ENCODE measurements at regions not wholly inside any gene's neighbourhood (a gene's known extent, or its start where the extent isn't known, plus 50 kb on each side); places are given as distances from the start of the nearest gene placed in this dataset.

- Histone ChIP-seq H3K27me3 (ENCODE audit: insufficient read depth, low read length) (no peaks in the 10 kb centered on the region; the same call in 1 of the 2 replicates), H3K9me3 (ENCODE audit: insufficient read depth, low read depth, low read length) (no peaks in the 10 kb centered on the region), H3K9ac (ENCODE audit: low read depth, low read length) (no peak overlapping the region), H3K4me1 (ENCODE audit: insufficient read depth, low read length) (peaks cover 11% of the 10 kb centered on the region), H3K36me3 (ENCODE audit: insufficient read depth, low read length) (no peaks in the 10 kb centered on the region), H3K4me3 (ENCODE audit: low read length) (no peak overlapping the region), H3K27ac (ENCODE audit: low read depth, low read length) (no peak overlapping the region)
- WGBS, result 76% methylated on average over 1 of the region's 1 CpG
Measured at GRCh38 chr13:99835442-99835841, 136.1 kb downstream of the ZIC5 start.

GRCh38 chr13:99834246-99834645, 137.3 kb downstream of the ZIC5 start:
- Histone ChIP-seq H3K9me3 (ENCODE audit: insufficient read depth, low read depth, low read length) (no peaks in the 10 kb centered on the region), H3K36me3 (ENCODE audit: insufficient read depth, low read length) (no peaks in the 10 kb centered on the region), H3K27ac (ENCODE audit: low read depth, low read length) (no peak overlapping the region), H3K9ac (ENCODE audit: low read depth, low read length) (no peak overlapping the region), H3K4me1 (ENCODE audit: insufficient read depth, low read length) (peaks cover 11% of the 10 kb centered on the region), H3K27me3 (ENCODE audit: insufficient read depth, low read length) (no peaks in the 10 kb centered on the region; the same call in 1 of the 2 replicates), H3K4me3 (ENCODE audit: low read length) (no peak overlapping the region)
- 89% methylated on average over 3 of the region's 3 CpGs for WGBS

- H3K27ac ChIP-seq (ENCODE audit: low read depth, low read length), result no peak overlapping the region
- H3K27me3 ChIP-seq (ENCODE audit: insufficient read depth, low read length), result no peaks in the 10 kb centered on the region; the same call in 1 of the 2 replicates
- peaks cover 11% of the 10 kb centered on the region for H3K4me1 ChIP-seq (ENCODE audit: insufficient read depth, low read length)
- no peak overlapping the region for H3K9ac ChIP-seq (ENCODE audit: low read depth, low read length)
- 90% methylated on average over 1 of the region's 1 CpG for WGBS
- no peaks in the 10 kb centered on the region for H3K9me3 ChIP-seq (ENCODE audit: insufficient read depth, low read depth, low read length)
- no peak overlapping the region for H3K4me3 ChIP-seq (ENCODE audit: low read length)
- H3K36me3 ChIP-seq (ENCODE audit: insufficient read depth, low read length), result no peaks in the 10 kb centered on the region
Measured at GRCh38 chr13:99832347-99832746, 139.2 kb downstream of the ZIC5 start.

GRCh38 chr13:99830931-99831330, 140.6 kb downstream of the ZIC5 start:
- no peak overlapping the region for H3K27ac ChIP-seq (ENCODE audit: low read depth, low read length)
- H3K9ac ChIP-seq (ENCODE audit: low read depth, low read length), result no peak overlapping the region
- no peaks in the 10 kb centered on the region for H3K27me3 ChIP-seq (ENCODE audit: insufficient read depth, low read length)
- no peak overlapping the region for H3K4me3 ChIP-seq (ENCODE audit: low read length)
- H3K4me1 ChIP-seq (ENCODE audit: insufficient read depth, low read length), result peaks cover 11% of the 10 kb centered on the region
- WGBS, result 81% methylated on average over 3 of the region's 3 CpGs
- H3K9me3 ChIP-seq (ENCODE audit: insufficient read depth, low read depth, low read length), result no peaks in the 10 kb centered on the region
- no peaks in the 10 kb centered on the region for H3K36me3 ChIP-seq (ENCODE audit: insufficient read depth, low read length)

DNA sequence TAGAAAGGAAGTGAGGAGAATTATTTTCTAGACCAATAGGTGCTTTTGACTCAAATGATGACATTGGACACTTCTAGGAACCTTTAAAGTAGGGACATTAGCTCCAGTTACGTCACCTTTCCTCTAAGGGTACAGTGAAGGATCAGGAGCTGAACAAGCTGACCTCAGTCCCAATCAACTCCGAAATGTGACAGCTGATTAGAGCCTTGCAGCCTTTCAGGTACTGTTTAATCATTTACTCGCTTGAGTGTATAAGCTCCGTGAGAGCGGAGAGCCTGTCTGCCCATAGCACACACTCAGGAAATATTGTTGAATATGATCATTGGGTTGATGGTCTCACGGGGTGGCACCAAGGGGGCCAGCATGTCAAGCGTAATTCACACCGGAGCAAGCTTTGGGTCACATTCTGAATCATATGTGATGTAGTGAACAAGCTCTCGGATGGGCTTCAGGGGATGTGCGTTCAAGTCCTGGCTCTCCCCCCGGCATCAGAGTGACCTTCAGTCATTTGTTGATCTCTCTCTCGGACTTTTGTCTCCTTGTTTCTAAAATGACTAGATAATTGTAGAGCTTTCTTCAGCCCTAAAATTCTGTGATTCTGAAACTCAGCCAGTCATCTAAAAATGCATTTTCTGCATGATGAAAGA, 141.9 kb downstream of the ZIC5 start:
- 95% methylated on average over 12 of the region's 12 CpGs for whole genome bisulfite sequencing
- Histone ChIP-seq H3K4me1 (ENCODE audit: insufficient read depth, low read length) (peaks cover 6% of the 10 kb centered on the region), H3K36me3 (ENCODE audit: insufficient read depth, low read length) (no peaks in the 10 kb centered on the region), H3K9me3 (ENCODE audit: insufficient read depth, low read depth, low read length) (no peaks in the 10 kb centered on the region), H3K27me3 (ENCODE audit: insufficient read depth, low read length) (no peaks in the 10 kb centered on the region), H3K27ac (ENCODE audit: low read depth, low read length) (no peak overlapping the region), H3K9ac (ENCODE audit: low read depth, low read length) (no peak overlapping the region), H3K4me3 (ENCODE audit: low read length) (no peak overlapping the region)

DNA sequence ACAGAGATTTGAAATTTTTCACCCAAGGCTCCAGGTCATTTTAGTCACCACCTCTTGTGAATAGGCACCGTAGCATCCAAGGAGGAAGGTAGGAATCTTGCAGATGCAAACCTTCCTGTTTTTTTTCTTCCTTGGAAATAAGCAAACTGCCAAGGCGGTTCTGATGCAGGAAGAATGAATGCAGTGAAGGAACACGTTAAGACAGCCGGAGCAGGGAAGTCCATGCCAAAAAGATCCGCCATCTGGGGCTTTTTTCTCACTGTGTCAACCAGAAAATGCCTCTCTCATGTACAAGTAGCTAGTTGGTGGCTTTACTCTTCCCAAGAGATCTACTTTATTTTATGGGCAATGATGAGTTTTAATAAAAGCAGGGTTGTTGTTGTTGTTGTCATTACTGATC, 142.4 kb downstream of the ZIC5 start:
- Histone ChIP-seq H3K27ac (ENCODE audit: low read depth, low read length) (no peak overlapping the region), H3K4me1 (ENCODE audit: insufficient read depth, low read length) (peaks cover 6% of the 10 kb centered on the region), H3K27me3 (ENCODE audit: insufficient read depth, low read length) (no peaks in the 10 kb centered on the region), H3K9ac (ENCODE audit: low read depth, low read length) (no peak overlapping the region), H3K4me3 (ENCODE audit: low read length) (no peak overlapping the region), H3K36me3 (ENCODE audit: insufficient read depth, low read length) (no peaks in the 10 kb centered on the region), H3K9me3 (ENCODE audit: insufficient read depth, low read depth, low read length) (no peaks in the 10 kb centered on the region)
- 90% methylated on average over 5 of the region's 5 CpGs for WGBS

DNA sequence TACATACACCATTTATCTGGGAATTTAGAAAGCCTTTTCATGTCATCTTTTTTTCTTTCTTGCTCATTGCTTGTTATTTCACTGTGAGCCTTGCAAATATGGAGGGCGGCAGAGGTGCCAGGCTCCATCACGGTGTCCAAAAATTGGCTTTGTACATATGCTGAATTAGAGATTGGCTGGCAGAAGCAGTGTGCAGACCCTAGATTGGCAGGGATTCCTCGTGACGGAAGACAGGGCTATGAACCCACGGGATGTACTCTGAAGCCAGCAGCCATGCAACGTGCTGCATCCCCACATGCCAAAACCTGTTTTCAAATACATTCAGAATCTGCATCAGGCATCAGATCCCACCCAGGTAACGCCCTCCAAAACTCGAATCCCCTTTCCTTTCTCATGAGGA, 142.8 kb downstream of the ZIC5 start:
- H3K36me3 ChIP-seq (ENCODE audit: insufficient read depth, low read length), result no peaks in the 10 kb centered on the region
- H3K9me3 ChIP-seq (ENCODE audit: insufficient read depth, low read depth, low read length), result no peaks in the 10 kb centered on the region
- no peaks in the 10 kb centered on the region for H3K27me3 ChIP-seq (ENCODE audit: insufficient read depth, low read length)
- no peak overlapping the region for H3K4me3 ChIP-seq (ENCODE audit: low read length)
- H3K9ac ChIP-seq (ENCODE audit: low read depth, low read length), result no peak overlapping the region
- 96% methylated on average over 8 of the region's 8 CpGs for WGBS
- no peak overlapping the region for H3K27ac ChIP-seq (ENCODE audit: low read depth, low read length)
- H3K4me1 ChIP-seq (ENCODE audit: insufficient read depth, low read length), result peaks cover 6% of the 10 kb centered on the region

- Histone ChIP-seq H3K9me3 (ENCODE audit: insufficient read depth, low read depth, low read length) (no peaks in the 10 kb centered on the region), H3K27me3 (ENCODE audit: insufficient read depth, low read length) (no peaks in the 10 kb centered on the region), H3K9ac (ENCODE audit: low read depth, low read length) (no peak overlapping the region), H3K36me3 (ENCODE audit: insufficient read depth, low read length) (no peaks in the 10 kb centered on the region), H3K27ac (ENCODE audit: low read depth, low read length) (no peak overlapping the region), H3K4me3 (ENCODE audit: low read length) (no peak overlapping the region), H3K4me1 (ENCODE audit: insufficient read depth, low read length) (peaks cover 6% of the 10 kb centered on the region)
- 100% methylated on average over 1 of the region's 3 CpGs for WGBS
Measured at GRCh38 chr13:99828123-99828522, 143.4 kb downstream of the ZIC5 start.

- Histone ChIP-seq H3K4me1 (ENCODE audit: insufficient read depth, low read length) (peaks cover 6% of the 10 kb centered on the region), H3K27ac (ENCODE audit: low read depth, low read length) (no peak overlapping the region), H3K27me3 (ENCODE audit: insufficient read depth, low read length) (no peaks in the 10 kb centered on the region), H3K9ac (ENCODE audit: low read depth, low read length) (no peak overlapping the region), H3K36me3 (ENCODE audit: insufficient read depth, low read length) (no peaks in the 10 kb centered on the region), H3K9me3 (ENCODE audit: insufficient read depth, low read depth, low read length) (no peaks in the 10 kb centered on the region), H3K4me3 (ENCODE audit: low read length) (no peak overlapping the region)
- WGBS, result 96% methylated on average over 12 of the region's 12 CpGs
Measured at GRCh38 chr13:99827011-99827772, 144.4 kb downstream of the ZIC5 start.

DNA sequence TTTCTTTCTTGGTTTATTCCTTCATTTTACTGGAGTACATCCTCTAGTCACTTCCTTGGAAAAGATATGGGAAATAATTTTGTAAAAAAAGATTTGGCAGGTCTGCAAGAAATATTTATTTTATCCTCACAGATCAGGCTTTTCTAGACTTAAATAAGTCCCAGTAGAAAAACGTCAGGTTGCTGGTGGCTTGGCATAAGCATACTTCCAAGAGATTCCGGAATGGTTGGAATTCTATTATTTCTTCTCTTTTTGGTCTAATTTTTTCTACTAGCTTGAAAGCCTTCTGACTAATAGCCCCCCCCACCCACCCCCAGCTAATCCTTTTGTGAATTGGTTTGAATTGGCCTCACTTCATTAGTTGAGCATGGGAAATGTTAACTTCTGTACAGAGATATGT, 147.6 kb downstream of the ZIC5 start:
- Histone ChIP-seq H3K9me3 (ENCODE audit: insufficient read depth, low read depth, low read length) (no peaks in the 10 kb centered on the region), H3K27me3 (ENCODE audit: insufficient read depth, low read length) (no peaks in the 10 kb centered on the region), H3K9ac (ENCODE audit: low read depth, low read length) (no peak overlapping the region), H3K27ac (ENCODE audit: low read depth, low read length) (no peak overlapping the region), H3K4me1 (ENCODE audit: insufficient read depth, low read length) (0 out of 2 replicates have a peak, but pooled peaks cover 2% of the 10 kb centered on the region), H3K36me3 (ENCODE audit: insufficient read depth, low read length) (no peaks in the 10 kb centered on the region), H3K4me3 (ENCODE audit: low read length) (no peak overlapping the region)
- WGBS, result 88% methylated on average over 2 of the region's 2 CpGs

GRCh38 chr13:99822820-99823219, 148.7 kb downstream of the ZIC5 start:
- WGBS, result no CpG with 5 or more reads among the region's 2 CpGs
- Histone ChIP-seq H3K4me3 (ENCODE audit: low read length) (no peak overlapping the region), H3K4me1 (ENCODE audit: insufficient read depth, low read length) (peaks cover 11% of the 10 kb centered on the region), H3K27ac (ENCODE audit: low read depth, low read length) (no peak overlapping the region), H3K9me3 (ENCODE audit: insufficient read depth, low read depth, low read length) (no peaks in the 10 kb centered on the region), H3K36me3 (ENCODE audit: insufficient read depth, low read length) (no peaks in the 10 kb centered on the region), H3K27me3 (ENCODE audit: insufficient read depth, low read length) (no peaks in the 10 kb centered on the region), H3K9ac (ENCODE audit: low read depth, low read length) (no peak overlapping the region)

Measured in HUES64 (cell line).